T-helper 2 cell treated with Interferon-gamma antibody and Interleukin-4, amounts not matched to agents 100 ng/mL and 5 ng/mL, for 36 hours (primary cell): ENCODE measurements at regions not wholly inside any gene's neighbourhood (a gene's known extent, or its start where the extent isn't known, plus 50 kb on each side); places are given as distances from the start of the nearest gene placed in this dataset.
"Not testable (repeated sequence)": the region's sequence is repeated elsewhere in the genome, so short reads cannot be mapped to it uniquely, and the experiment has no call there.

Experiments used
- intact Hi-C: fragments of 100-400 bp; cut with micrococcal nuclease; formaldehyde crosslinking; loops from one replicate; pipeline ENCODE4 v1.15.1; 2023

DNA sequence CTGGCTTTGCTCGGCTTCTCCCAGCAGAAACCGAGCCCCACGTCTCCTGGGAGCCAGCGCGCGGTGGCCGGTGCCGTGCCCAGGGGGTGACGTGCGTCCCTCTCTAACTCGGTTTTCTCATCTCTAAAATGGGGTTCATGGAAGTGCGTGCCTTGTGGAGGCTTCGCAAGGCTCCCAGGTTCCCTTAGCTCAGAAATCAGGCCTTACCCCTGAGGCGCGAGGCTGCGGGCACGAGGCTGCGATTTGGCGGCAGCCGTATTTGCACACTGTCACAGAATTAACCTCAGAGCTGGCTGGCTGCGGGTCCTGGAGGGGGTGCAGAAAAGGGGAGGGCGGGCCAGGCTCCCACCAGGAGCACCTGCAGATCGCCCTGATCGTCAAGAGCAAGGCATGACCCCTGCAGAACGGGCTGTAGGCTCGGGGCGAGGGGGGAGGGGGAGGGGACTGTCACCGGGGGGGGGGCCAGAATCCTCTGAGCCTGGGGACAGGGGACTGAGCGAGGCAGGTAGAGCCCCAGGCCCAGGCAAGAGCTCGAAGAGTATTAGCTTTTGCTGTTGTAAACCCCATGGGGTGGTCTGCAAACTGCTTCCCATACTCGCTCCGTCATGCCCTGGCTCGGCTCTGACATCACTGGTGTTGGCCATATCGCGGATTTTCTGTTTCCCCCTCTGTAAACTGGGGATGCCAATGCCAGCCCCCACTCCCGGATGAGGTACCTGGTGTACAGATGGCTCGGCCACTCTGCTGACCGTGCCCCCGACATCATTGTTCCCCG is 62.2 kb downstream of the CCNE1 start:
- intact Hi-C loops: loop anchor here (1.0 to 2.0 kb wide), 3 partner anchors 29 to 144 kb away; no protein-coding TSS in a partner anchor

DNA sequence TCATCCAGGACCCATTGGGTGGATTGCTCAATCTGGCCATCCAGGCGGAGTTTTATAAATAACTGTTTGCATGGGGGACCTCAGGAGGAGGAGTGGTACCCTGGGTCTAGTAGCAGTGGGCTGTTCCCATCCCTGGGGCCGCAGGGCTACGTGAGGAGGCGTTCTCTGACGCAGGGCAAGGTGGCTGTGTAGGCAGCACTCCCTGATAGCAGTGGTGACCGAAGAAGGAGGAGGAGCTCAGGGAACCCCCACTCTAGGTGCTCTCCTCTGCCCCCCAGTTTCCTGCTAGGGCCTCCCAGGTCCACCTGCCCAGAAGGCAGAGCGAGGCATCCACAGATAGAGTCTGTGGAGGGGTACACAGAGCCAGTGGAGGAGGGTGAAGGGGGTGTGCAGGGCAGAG is 64.1 kb downstream of the CCNE1 start:
- intact Hi-C loops: no loop called here

DNA sequence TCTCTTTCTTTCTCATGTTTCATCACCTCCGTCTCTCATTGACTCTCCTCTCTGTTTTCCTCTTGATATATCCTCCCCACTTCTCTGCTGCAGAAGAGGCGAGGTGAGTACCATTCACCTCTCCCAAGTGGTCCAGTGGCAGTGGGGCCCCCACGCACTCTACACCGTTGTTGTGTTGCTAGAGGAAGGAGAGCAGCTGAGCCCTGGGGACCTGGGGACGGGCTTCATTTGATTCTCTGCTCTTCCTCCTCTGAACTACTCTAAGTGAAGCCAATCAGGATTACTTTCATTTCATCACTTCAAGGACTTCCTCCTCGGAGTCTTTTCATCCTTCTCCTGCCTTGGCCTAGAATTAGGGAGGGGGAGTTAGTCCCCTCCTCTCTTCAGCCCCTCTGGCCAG is 64.6 kb downstream of the CCNE1 start:
- intact Hi-C loops: no loop called here

DNA sequence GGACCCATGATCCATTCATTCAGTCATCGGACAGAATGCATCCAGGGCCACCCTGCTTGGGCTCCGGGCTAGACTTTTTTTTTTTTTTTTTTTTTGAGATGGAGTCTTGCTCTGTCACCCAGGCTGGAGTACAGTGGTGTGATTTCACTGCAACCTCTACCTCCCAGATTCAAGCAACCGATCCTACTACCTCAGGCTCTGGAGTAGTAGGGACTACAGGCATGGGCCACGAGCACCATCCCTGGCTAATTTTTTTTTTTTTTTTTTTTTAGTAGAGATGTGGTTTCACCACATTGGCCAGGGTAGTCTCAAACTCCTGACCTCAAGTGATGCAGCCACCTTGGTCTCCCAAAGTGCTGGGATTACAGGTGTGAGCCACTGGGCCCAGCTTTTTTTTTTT is 65.1 kb downstream of the CCNE1 start:
- intact Hi-C loops: not testable (repeated sequence)

DNA sequence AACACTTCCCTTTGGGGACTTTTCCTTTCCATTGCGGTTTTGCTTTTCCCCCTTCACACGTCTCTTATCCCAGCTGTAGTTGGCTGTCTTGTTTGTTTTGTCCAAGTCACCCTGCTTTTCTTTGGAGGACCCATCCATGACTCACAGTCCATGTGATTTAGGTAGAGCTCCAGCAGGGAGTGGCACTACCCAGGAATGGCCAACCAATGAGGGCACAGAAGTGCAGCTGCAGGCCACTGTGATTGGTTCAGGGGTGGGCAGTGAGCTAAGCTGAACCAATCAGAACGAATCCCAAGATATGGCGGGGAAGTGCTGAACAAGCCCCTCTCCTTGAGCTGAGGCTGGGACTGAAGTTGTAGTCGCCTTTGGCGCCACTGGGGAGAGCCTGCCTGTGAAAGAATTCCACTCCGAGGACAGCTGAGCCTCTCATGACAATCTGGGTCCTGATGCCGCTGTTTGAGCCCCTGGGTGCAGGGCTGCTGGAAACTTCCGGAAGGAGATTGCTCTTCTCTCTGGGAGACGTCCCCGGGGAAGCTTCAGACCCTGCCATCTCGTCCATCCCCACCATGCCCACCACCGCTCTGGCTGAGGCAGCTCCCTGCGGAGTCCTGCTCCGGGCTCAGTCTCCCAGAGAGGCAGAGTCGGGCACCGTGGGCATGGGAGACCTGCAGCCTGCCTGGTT is 62.9 kb upstream of the URI1 start:
- intact Hi-C loops: no loop called here

DNA sequence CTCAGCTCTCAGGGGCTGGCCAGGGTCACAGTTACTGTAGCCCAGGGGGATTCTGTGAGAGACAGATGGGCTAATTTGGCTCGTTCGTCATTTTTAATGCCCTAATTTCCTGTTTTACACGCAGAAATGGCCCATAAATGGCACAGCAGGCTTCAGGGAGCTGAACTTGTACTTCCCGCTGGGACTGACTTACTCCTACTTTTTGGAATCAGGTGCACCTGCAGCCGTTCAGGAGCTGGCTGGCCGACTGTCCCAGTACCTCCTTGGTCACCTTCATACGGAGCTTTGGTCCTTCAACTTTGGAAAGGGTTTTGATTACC is 62.4 kb upstream of the URI1 start:
- intact Hi-C loops: no loop called here

DNA sequence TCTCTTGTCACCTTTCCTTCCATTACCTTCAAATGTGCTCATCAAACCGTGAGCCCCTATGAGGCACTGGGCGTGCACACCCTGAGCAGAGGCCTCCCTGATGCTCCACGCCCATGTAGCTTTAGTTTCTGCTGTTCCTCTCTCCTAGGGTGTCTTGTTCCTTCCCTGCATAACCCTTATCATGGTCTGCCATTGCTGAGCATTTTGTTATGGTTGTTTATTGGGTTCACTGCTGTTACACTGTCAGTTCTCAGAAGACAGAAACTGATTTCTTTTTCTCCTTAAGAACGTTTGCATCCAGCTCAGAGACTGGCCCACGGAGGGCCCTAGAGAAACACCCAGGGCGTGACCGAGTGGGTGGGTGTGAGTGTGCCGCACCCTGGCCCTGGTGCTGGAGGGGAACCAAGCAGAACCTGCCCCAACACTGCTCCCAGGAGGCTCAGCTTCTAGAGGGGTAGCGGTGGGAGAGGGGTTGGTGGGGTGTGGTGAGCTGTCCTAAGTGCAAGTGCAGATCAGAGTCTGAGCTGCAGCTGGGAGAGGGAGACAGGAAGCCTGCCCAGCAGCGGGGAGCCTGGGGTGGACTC is 61.4 kb upstream of the URI1 start:
- intact Hi-C loops: no loop called here

DNA sequence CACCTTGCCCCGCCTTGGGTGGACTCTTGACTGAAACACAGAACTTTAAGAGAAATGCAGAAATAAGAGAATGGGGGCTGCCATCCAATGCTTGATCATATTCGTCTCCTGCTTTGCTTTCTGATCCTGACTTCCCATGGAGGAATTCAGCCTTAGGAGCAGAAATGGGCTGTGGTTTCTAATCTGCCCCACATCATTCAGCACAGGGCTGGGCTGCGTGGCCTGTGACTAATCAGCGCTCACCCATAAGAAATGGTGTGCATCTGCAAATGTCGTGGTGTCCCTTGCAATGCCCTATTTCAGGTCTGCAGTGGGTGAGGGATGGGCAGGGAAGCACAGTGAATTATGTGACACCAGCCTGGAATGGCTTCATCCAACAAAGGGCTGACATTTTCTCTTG is 60.7 kb upstream of the URI1 start:
- intact Hi-C loops: no loop called here

DNA sequence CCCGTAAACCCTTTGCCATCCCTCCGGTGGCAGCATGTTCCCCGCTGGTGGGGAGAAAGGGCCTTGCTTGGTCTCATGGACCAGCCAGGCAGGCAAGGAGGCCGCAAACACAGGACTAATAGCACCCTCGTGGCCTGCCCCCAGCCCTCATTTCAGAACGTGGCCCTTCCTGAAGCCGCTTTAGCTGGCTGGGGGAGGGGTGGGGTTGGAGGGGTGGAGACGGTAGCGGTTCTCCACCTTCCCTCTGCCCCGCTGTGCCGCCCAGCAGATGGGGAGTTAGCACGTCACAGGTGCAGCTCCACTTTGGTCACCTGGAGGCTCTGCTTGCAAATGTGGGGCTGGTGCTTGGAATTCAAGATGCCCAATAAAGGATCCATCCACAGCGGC is 59.3 kb upstream of the URI1 start:
- intact Hi-C loops: no loop called here

DNA sequence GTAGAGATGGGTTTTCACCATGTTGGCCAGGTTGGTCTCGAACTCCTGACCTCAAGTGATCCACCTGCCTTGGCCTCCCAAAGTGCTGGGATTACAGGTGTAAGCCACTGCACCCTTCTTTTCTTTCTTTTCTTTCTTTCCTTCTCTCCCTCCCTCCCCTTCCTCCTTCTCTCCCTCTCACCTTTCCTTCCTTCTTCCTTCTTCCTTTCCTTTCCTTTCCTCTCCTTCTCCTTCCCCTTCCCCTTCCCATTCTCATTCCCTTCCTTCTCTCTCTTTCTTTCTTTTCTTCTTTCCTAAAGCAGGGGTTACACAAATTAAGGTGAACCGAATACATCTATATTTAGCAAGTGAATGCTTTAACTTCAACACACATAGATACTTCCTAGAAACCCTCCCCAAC is 58.0 kb upstream of the URI1 start:
- intact Hi-C loops: no loop called here

DNA sequence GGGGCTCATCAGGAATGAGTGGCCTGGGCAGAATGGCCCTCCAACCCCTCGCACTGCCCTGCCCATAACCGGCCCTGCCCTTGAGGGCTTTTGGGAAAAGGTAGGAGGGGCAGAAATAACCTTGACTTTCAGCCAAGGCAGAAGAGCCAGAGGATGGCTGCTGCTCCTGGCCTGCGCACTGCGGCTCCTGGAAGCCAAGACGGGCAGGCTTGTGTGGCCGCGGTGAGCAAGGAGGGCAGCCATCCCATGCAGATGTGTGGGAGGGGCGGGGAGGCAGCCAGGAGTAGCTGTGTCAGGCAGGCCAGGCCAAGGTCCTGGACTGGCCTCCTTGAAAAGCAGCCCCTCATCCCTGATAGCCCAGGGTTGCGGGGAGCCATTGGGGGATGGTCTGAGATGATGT is 57.6 kb upstream of the URI1 start:
- intact Hi-C loops: no loop called here

DNA sequence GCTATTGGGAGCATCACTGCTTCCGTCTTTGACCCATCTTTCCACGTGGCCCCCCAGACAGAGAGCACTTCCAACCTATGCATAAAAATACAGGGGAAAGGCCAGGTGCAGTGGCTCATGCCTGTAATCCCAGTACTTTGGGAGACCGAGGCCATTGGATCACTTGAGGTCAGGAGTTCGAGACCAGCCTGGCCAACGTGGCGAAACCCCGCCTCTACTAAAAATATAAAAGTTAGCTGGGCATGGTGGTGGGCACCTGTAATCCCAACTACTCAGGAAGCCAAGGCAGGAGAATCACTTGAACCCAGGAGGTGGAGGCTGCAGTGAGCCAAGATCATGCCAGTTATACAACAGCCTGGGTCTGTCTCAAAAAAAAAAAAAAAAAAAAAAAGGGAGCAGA is 55.9 kb upstream of the URI1 start:
- intact Hi-C loops: not testable (repeated sequence)

DNA sequence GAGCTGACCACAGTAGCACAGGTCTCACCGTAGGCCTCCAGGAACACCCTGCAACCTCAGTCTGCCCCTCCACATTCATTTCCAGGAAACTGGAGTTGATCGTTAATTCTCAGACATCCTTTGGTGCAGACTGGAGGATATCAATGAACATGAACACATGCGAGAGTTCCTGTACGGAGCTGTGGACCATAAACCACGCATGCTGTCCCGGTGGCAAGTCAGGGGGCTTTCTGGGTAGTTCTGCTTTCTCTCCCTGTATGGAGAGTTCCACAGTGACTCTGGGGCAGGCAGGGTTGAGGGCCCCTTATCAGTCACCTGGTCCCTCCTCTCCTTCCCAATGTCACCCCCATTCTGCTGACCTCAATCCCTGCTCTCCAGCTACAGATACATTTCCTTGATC is 55.5 kb upstream of the URI1 start:
- intact Hi-C loops: no loop called here

DNA sequence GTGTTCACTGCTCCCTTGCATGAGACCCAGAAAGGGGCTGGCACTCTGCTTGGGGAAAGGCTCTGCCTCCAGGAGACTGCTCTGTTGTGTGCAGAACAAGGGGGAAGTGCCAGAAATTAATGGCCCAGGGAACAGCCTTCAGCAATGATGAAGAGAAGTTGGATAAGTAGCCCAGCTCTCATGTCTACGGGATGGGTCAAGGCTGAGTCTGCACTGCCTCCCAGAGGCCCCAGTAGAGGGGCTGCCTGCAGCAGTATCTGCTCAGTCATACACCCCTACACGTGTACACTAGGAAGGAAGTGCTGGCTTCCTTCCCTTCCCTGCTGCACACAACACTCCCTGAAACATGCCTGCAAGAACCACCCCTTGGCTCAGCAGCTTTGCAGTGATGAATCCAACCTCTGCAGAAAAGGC is 54.6 kb upstream of the URI1 start:
- intact Hi-C loops: no loop called here

DNA sequence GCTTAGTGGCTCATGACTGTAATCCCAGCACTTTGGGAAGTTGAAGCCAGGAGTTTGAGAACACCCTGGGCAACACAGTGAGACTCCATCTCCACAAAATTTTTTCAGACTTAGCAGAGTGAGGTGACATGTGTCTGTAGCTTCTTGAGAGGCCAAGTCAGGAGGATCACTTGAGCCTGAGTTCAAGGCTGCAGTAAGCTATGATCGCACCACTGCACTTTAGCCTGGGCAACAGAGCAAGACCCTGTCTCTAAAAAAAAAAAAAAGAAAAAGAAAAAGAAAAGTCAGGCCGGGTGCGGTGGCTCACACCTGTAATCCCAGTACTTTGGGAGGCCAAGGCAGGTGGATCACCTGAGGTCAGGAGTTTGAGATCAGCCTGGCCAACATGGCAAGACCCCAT is 54.0 kb upstream of the URI1 start:
- intact Hi-C loops: not testable (repeated sequence)

DNA sequence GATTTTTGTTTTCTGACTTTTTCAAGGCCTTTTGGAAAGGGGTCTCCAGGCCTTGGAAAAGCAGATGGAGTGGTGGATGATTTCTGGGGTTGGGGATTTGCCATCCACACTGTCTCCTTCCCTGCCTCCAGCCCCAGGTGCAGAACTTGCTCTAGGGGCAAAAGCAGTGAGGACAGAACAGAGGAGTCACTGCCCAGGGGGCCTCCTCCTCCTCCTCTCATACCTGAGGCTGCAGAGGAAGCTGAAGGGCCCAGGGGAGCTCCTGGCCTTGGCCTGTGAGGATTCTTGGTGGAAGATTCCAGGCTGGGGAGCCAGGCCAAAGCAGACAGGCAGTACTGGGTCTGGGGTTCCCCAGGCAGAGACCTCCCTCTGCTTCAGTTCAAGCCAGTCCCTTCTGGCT is 52.3 kb upstream of the URI1 start:
- intact Hi-C loops: no loop called here

DNA sequence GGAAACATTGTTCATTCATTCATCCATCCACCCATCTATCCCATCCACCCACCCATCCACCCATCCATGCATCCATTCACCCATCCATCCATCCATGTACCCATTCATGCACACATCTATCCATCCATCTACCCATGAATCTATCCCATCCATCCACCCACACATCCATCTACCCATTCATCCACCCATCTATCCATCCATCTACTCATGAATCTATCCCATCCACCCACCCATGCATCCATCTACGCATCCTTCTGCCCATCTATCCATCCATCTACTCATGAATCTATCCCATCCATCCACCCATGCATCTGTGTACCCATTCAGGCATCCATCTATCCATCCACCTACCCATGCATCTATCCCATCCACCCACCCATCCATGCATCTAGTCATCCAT is 51.6 kb upstream of the URI1 start:
- intact Hi-C loops: no loop called here
